Endothelial cell of umbilical vein (primary cell): ENCODE measurements at regions not wholly inside any gene's neighbourhood (a gene's known extent, or its start where the extent isn't known, plus 50 kb on each side); places are given as distances from the start of the nearest gene placed in this dataset.

Experiments
- BruUV-seq: library from RNA; stranded (reverse); fragments of 400-500 nt; replicated peaks from 2 replicates; lab custom pipeline; 2021; lab: Mats Ljungman, UMichigan
- CTCF ChIA-PET: fragments of 300-600, 350-600 bp; sonication (Branson Sonifier 250); formaldehyde crosslinking; loops from one replicate; lab custom pipeline; 2021; ENCODE audit warnings: antibody characterized with exemption, inconsistent platforms; lab: Charles Lee
- POLR2A ChIA-PET: fragments of 300-600, 350-600 bp; sonication (Branson Sonifier 250); formaldehyde crosslinking; loops from one replicate; lab custom pipeline; 2021; ENCODE audit warnings: antibody characterized with exemption, inconsistent platforms; lab: Charles Lee
- DNase-seq: peaks from one replicate; pipeline ENCODE4 v3.0.0-alpha.2; 2011; ENCODE audit warnings: low read depth, low spot score
- FAIRE-seq: peaks from 2 replicates; lab custom pipeline; 2011; peaks lifted over from hg19 to GRCh38; lab: Jason Lieb, UNC
- H2AFZ ChIP-seq: 2 replicates; pipeline ENCODE4 v1.6.0; 2012; ENCODE audit warnings: low read depth, low read length, control low read depth, inconsistent platforms
- H3K27ac ChIP-seq: 2 replicates; pipeline ENCODE4 v1.5.1; 2011; ENCODE audit warnings: low read depth, mild to moderate bottlenecking, control low read depth, low read length, moderate library complexity; ENCODE audit not compliant: insufficient read depth
- H3K27me3 ChIP-seq, 2 experiments: 2 replicates each; pipeline versions ENCODE4 v1.6.0 to v1.6.1; 2011; ENCODE audit warnings: low read length in 2 of 2, mixed read lengths in 1 of 2; ENCODE audit not compliant: control insufficient read depth in 2 of 2, insufficient read depth in 2 of 2
- H3K36me3 ChIP-seq, 2 experiments: 2 replicates in 1 of 2; 3 replicates in 1 of 2; pipeline ENCODE4 v1.5.1; 2011; ENCODE audit warnings: low read length in 2 of 2, mild to moderate bottlenecking in 1 of 2, moderate library complexity in 1 of 2; ENCODE audit not compliant: control insufficient read depth in 2 of 2, insufficient read depth in 2 of 2; ENCODE audit errors: extremely low read depth in 1 of 2
- H3K4me1 ChIP-seq: 3 replicates; pipeline ENCODE4 v1.5.1; 2011; ENCODE audit warnings: mild to moderate bottlenecking, low read length; ENCODE audit not compliant: control insufficient read depth, insufficient read depth; ENCODE audit errors: extremely low read depth
- H3K4me2 ChIP-seq: 2 replicates; pipeline ENCODE4 v1.6.1; 2011; ENCODE audit warnings: low read length, control low read depth, mixed read lengths; ENCODE audit not compliant: insufficient read depth
- H3K4me3 ChIP-seq, 3 experiments: fragments of 200-600 bp in 1 of 3; sonication (generic), shearing (Covaris generic) in 1 of 3; replicated peaks in 1 of 3; 2 replicates each; pipeline ENCODE4 v1.5.1; 2011 to 2016; ENCODE audit warnings: control low read depth in 3 of 3, low read length in 3 of 3, mild to moderate bottlenecking in 2 of 3, inconsistent platforms in 1 of 3, low read depth in 1 of 3, moderate library complexity in 1 of 3; ENCODE audit not compliant: insufficient read depth in 1 of 3
- H3K79me2 ChIP-seq: 2 replicates; pipeline ENCODE4 v1.6.0; 2012; ENCODE audit warnings: low read length, inconsistent platforms; ENCODE audit not compliant: control insufficient read depth, insufficient read depth
- H3K9ac ChIP-seq: replicated peaks from 2 replicates; pipeline ENCODE3; 2011; ENCODE audit warnings: low read length, control low read depth; ENCODE audit not compliant: insufficient read depth; ENCODE audit errors: extremely low read depth
- H3K9me1 ChIP-seq: replicated peaks from 3 replicates; pipeline ENCODE4 v1.6.0; 2011; ENCODE audit warnings: mild to moderate bottlenecking, low read length; ENCODE audit not compliant: control insufficient read depth, insufficient read depth; ENCODE audit errors: extremely low read depth
- H3K9me3 ChIP-seq: replicated peaks from 2 replicates; pipeline ENCODE4 v1.5.1; 2012; ENCODE audit warnings: low read length, inconsistent platforms; ENCODE audit not compliant: control insufficient read depth, insufficient read depth
- H4K20me1 ChIP-seq: replicated peaks from 2 replicates; pipeline ENCODE3; 2011; ENCODE audit warnings: mild to moderate bottlenecking, low read length; ENCODE audit not compliant: control insufficient read depth, insufficient read depth; ENCODE audit errors: extremely low read depth
- CTCF ChIP-seq, 2 donors: IDR thresholded peaks; 1 replicate in 1 of 2; 2 replicates in 1 of 2; pipeline ENCODE4 v1.5.1; 2011; ENCODE audit warnings: low read length in 2 of 2, mild to moderate bottlenecking in 2 of 2, moderate library complexity in 2 of 2, control low read depth in 1 of 2, inconsistent platforms in 1 of 2, low read depth in 1 of 2; ENCODE audit not compliant: insufficient read depth in 1 of 2; ENCODE audit errors: extremely low read depth in 1 of 2
- EZH2 ChIP-seq: IDR thresholded peaks from 2 replicates; pipeline ENCODE4 v1.6.1; 2012; ENCODE audit warnings: borderline replicate concordance, low read depth, mild to moderate bottlenecking, moderate library complexity, low read length, inconsistent platforms; ENCODE audit not compliant: severe bottlenecking
- FOS ChIP-seq: IDR thresholded peaks from 2 replicates; pipeline ENCODE4 v1.6.1; 2011; ENCODE audit warnings: mild to moderate bottlenecking, low read length, moderate library complexity, borderline replicate concordance; ENCODE audit not compliant: insufficient read depth
- GATA2 ChIP-seq: IDR thresholded peaks from 2 replicates; pipeline ENCODE4 v1.7.0; 2011; ENCODE audit warnings: low read depth, mild to moderate bottlenecking, moderate library complexity, mixed read lengths, low read length; ENCODE audit not compliant: insufficient read length, insufficient read depth
- JUN ChIP-seq: IDR thresholded peaks from 2 replicates; pipeline ENCODE4 v1.6.1; 2011; ENCODE audit warnings: borderline replicate concordance, low read depth; ENCODE audit not compliant: insufficient read length, insufficient read depth
- MAX ChIP-seq: IDR thresholded peaks from 2 replicates; pipeline ENCODE4 v1.6.1; 2011; ENCODE audit not compliant: insufficient read depth, insufficient read length
- MYC ChIP-seq: IDR thresholded peaks from one replicate; pipeline ENCODE4 v1.6.1; 2011; ENCODE audit warnings: mild to moderate bottlenecking, low read depth, low read length
- POLR2A ChIP-seq: IDR thresholded peaks from 2 replicates; pipeline ENCODE4 v1.6.1; 2012; ENCODE audit warnings: low read depth, mild to moderate bottlenecking, control low read depth, low read length
- POLR2AphosphoS5 ChIP-seq: IDR thresholded peaks from 2 replicates; pipeline ENCODE4 v1.6.1; 2012; ENCODE audit warnings: low read depth, mild to moderate bottlenecking, control low read depth, low read length, moderate library complexity; ENCODE audit not compliant: insufficient read depth
- dilution Hi-C: fragments of 300-500 bp; cut with MboI; formaldehyde crosslinking; loops from one replicate; pipeline ENCODE4 v1.15.0; 2019; ENCODE audit warnings: low sequenced_read_pairs; ENCODE audit not compliant: extremely low pct_ligation_motif_present
- intact Hi-C: fragments of 100-400 bp; cut with micrococcal nuclease; formaldehyde crosslinking; loops from one replicate; pipeline ENCODE4 v1.10.0; 2022

GRCh38 chr6:118746825-118747174 is 95.4 kb upstream of the CEP85L start:
- no peak for TF ChIP-seq JUN
- no peak for TF ChIP-seq MAX
- TF ChIP-seq MYC: no peak
- TF ChIP-seq GATA2: no peak
- TF ChIP-seq FOS: no peak
- TF ChIP-seq CTCF (IDR thresholded peaks at IDR 0.05; ENCODE audit: extremely low read depth in 1 of 2, insufficient read depth in 1 of 2, low read depth in 1 of 2, low read length in 2 of 2): no peak
- no peak for TF ChIP-seq POLR2AphosphoS5
- TF ChIP-seq POLR2A: no peak
- TF ChIP-seq EZH2: no peak
- Histone ChIP-seq H3K4me3 (no peak overlapping the region), H3K27ac (no peak overlapping the region), H3K4me2 (no peak overlapping the region), H2AFZ (no peak overlapping the region), H3K79me2 (no peaks in the 10 kb centered on the region), H3K9ac (no peak overlapping the region), H3K27me3 (peaks cover 0 to 4% of the 10 kb centered on the region in 2 experiments), H3K9me3 (no peaks in the 10 kb centered on the region), H3K36me3 (no peaks in the 10 kb centered on the region), H3K9me1 (no peaks in the 10 kb centered on the region), H4K20me1 (no peaks in the 10 kb centered on the region), H3K4me1 (no peaks in the 10 kb centered on the region)
- DNase-seq (no peak), FAIRE-seq (no peak)
- POLR2A ChIA-PET: no interaction called here
- dilution Hi-C loops (no loop called here), intact Hi-C loops (no loop called here)
- no TSS peak for BruUV-seq
- CTCF ChIA-PET: interaction anchor here (0.8 to 1.5 kb wide), 2 partner anchors 9 to 54 kb away, joined by 3 to 5 read pairs; no protein-coding TSS in a partner anchor
